ENCODE measurements at regions not wholly inside any gene's neighbourhood (a gene's known extent, or its start where the extent isn't known, plus 50 kb on each side); places are given as distances from the start of the nearest gene placed in this dataset.

DNA sequence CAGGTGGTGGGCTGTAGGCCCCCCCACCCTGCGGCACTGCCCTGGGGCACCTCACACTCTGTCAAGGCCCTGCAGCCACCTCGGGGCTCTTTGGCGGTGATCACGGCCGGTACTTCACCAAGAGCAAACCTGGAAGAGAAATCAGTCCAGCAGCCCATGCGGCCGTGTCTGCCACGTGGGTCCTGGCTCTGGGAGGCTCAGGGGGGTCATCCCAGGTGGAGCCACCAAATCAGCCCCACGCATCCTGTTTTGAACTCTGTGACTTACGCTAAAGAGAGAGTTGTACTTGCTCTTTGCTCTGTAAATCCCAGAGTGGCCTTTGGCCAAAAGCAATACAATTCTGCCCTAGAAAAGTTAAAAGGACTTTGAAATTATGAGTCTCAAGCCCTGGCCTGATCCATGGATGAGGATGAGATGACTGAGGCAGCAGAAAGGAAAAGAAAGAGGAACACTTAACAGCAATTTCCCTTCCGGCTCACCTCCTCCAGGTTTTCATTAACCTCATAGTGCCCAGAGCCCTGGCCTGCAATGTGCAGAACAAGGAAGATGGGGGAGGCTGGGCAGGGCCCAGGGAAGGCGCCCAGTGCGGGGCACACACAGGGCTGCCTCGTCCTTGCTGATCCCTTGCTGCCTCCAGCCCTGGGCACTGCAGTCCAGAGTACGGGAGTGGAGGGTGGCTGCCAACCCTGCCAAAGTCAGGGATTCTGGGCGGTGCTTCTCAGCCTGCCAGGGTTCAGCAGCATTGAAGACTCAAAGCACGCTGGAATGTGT, 337.0 kb downstream of the MATN1 start (continued):
- TF ChIP-seq SETDB1 (CRISPR knock-in tag; IDR thresholded peaks at IDR 0.05; ENCODE audit: borderline replicate concordance) = 0 out of 2 replicates have a peak, but pooled peaks have one; percentile 62
- no peak for TF ChIP-seq IRF2 (CRISPR knock-in tag; IDR thresholded peaks at IDR 0.05)

DNA sequence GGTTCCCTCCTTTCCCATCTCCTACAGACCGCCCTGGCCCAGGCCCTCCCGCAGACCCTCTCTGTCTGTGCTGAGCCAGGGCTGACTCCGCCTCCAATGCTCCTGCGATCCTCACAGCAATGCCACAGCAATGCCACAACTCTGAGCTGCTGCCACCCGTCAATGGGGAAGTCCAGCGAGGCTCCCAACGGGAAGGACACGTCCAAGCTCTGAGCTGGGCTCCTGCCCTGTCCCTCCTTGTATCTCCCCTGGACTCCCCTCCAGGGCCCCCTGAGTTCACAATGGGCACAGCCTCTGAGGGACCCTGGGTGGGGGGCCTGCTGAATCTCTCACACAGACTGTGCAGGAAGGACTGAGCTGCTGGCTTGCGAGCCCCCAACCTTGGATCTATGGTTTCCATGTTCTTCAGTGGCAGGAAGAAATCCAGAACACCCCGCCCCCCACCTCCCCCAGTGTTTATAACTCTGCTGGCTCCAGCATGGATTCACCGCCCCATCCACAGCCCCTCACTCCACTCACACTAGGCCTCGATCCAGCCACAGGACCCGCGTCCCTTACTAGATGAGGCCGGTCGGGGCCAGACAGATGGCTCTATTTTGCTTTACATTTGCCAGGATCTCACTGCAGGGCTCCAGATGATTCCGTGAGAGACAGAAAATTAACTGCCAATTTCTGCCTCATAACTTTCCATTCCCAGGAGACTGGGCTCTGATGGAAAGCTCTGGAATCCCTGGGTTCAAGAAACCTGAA, 338.0 kb downstream of the MATN1 start:
- intact Hi-C loops (cut with micrococcal nuclease; ENCODE audit: unreplicated experiment) = no loop called here
- DNase-seq (ENCODE audit: low spot score) (no peak), FAIRE-seq (no peak), ATAC-seq (no peak)
- Histone ChIP-seq H3K27me3 (ENCODE audit: control insufficient read depth in 1 of 2, insufficient read depth in 2 of 2, low read length in 2 of 2) (no peaks in the 10 kb centered on the region), H3K9ac (ENCODE audit: insufficient read depth, low read depth, low read length) (no peak overlapping the region), H3K4me2 (ENCODE audit: low read depth, low read length) (no peak overlapping the region), H3K79me2 (ENCODE audit: insufficient read depth, low read length) (no peaks in the 10 kb centered on the region), H4K20me1 (ENCODE audit: insufficient read depth, low read length) (no peaks in the 10 kb centered on the region), H3K36me3 (replicated peaks in 1 of 2; ENCODE audit: control insufficient read depth in 1 of 2, insufficient read depth in 2 of 2, low read length in 2 of 2) (no peaks in the 10 kb centered on the region), H3K27ac (ENCODE audit: extremely low read length, insufficient read depth, low read length) (no peak overlapping the region), H3K4me1 (ENCODE audit: insufficient read depth, low read length) (peaks cover 21% of the 10 kb centered on the region), H2AFZ (ENCODE audit: low read length) (no peak overlapping the region), H3K4me3 (replicated peaks in 1 of 3; ENCODE audit: insufficient read depth in 1 of 3, low read depth in 2 of 3, low read length in 3 of 3) (no peak overlapping the region), H3K9me3 (ENCODE audit: low read length) (no peaks in the 10 kb centered on the region)
- ChIA-PET CTCF (ENCODE audit: low intra/inter-chr PET ratio, low total read pairs) (no interaction called here), POLR2A (no interaction called here)
- WGBS (ENCODE audit: low lambda C conversion rate) = 89% methylated on average over 16 of the region's 17 CpGs
- TF ChIP-seq, protein P1, sequence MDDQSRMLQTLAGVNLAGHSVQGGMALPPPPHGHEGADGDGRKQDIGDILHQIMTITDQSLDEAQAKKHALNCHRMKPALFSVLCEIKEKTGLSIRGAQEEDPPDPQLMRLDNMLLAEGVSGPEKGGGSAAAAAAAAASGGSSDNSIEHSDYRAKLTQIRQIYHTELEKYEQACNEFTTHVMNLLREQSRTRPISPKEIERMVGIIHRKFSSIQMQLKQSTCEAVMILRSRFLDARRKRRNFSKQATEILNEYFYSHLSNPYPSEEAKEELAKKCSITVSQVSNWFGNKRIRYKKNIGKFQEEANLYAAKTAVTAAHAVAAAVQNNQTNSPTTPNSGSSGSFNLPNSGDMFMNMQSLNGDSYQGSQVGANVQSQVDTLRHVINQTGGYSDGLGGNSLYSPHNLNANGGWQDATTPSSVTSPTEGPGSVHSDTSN (CRISPR knock-in tag; IDR thresholded peaks at IDR 0.05; ENCODE audit: borderline replicate concordance) = no peak
- TF ChIP-seq ZNF121 (CRISPR knock-in tag; IDR thresholded peaks at IDR 0.05) (no peak), DNMT3B (CRISPR knock-in tag; conservative IDR thresholded peaks at IDR 0.05) (no peak)
- in situ Hi-C loops (cut with HindIII; ENCODE audit: extremely low pct_ligation_motif_present, low pct_unique_long_range_greater_than_20kb) = no loop called here
- BruUV-seq (replicated peaks) = no TSS peak
